Activated naive CD8-positive, alpha-beta T cell treated with anti-CD3 and anti-CD28 coated beads, Interleukin-2, amount 50 U/mL, for 24 hours (primary cell): ENCODE measurements at regions not wholly inside any gene's neighbourhood (a gene's known extent, or its start where the extent isn't known, plus 50 kb on each side); places are given as distances from the start of the nearest gene placed in this dataset.

Experiments used
- ATAC-seq: fragments of 150-1000 bp; cut with Tn5 transposase; one replicate; pipeline ENCODE4 v1.10.0; 2021
- DNase-seq: peaks from one replicate; pipeline ENCODE4 v3.0.0; 2021
- H3K27ac Mint-ChIP-seq: one replicate; pipeline ENCODE4 v1.8.0; 2021; ENCODE audit warnings: mild to moderate bottlenecking, mixed read lengths
- H3K27me3 Mint-ChIP-seq: one replicate; pipeline ENCODE4 v1.8.0; 2021; ENCODE audit warnings: mixed read lengths
- H3K36me3 Mint-ChIP-seq: one replicate; pipeline ENCODE4 v1.8.0; 2021; ENCODE audit warnings: low read depth, mixed read lengths
- H3K4me1 Mint-ChIP-seq: one replicate; pipeline ENCODE4 v1.8.0; 2021; ENCODE audit warnings: mixed read lengths
- H3K4me3 Mint-ChIP-seq: one replicate; pipeline ENCODE4 v1.8.0; 2021; ENCODE audit warnings: mild to moderate bottlenecking, moderate library complexity, mixed read lengths
- H3K9me3 Mint-ChIP-seq: one replicate; pipeline ENCODE4 v1.8.0; 2021; ENCODE audit warnings: mixed read lengths

DNA sequence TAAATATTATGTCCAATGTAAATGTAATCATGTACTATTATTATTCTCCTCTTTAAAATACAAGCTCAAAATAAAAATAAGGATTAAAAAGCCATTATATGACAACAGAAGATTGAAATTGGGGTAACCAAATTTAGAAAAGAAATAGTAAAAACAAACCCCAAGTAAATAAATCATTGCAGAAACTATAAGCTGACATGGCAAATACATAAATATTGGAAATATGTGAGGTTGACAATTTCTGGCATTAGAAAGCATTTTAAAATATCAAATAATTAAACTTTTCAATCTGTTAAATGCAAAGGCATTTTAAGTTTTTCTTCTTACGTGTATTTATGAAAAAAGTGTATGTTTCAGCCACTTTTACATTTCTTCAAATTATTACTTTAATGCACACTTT lies 394.7 kb upstream of the DACH1 start:
- H3K36me3 Mint-ChIP-seq, result no peaks in the 10 kb centered on the region
- H3K4me3 Mint-ChIP-seq, result no peak overlapping the region
- no peaks in the 10 kb centered on the region for H3K27me3 Mint-ChIP-seq
- no peak for ATAC-seq
- DNase-seq, result no peak
- H3K4me1 Mint-ChIP-seq, result no peaks in the 10 kb centered on the region
- peaks cover 10% of the 10 kb centered on the region for H3K9me3 Mint-ChIP-seq
- H3K27ac Mint-ChIP-seq, result no peak overlapping the region

DNA sequence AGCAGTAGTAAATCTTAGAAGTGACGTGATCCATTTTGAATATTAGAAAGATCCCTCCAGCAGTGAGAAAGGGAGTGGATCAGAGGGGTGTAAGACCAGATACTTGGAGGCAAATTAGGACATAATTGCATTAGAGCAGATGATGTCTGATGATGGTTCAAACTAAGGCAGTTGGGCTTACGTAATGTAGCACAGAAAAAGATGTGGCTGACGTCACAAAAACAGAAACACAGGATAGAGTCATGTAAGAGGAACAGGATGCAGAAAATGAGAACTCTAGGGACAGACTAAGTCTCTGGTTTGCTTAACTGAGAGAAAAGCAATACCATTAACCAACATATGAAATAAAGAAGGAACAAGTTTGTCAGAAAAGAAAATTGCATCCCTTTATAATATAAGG lies 392.5 kb upstream of the DACH1 start:
- Mint-ChIP-seq H3K27me3 (no peaks in the 10 kb centered on the region), H3K9me3 (peaks cover 8% of the 10 kb centered on the region), H3K36me3 (no peaks in the 10 kb centered on the region), H3K27ac (no peak overlapping the region), H3K4me1 (no peaks in the 10 kb centered on the region), H3K4me3 (no peak overlapping the region)
- ATAC-seq (no peak), DNase-seq (no peak)

DNA sequence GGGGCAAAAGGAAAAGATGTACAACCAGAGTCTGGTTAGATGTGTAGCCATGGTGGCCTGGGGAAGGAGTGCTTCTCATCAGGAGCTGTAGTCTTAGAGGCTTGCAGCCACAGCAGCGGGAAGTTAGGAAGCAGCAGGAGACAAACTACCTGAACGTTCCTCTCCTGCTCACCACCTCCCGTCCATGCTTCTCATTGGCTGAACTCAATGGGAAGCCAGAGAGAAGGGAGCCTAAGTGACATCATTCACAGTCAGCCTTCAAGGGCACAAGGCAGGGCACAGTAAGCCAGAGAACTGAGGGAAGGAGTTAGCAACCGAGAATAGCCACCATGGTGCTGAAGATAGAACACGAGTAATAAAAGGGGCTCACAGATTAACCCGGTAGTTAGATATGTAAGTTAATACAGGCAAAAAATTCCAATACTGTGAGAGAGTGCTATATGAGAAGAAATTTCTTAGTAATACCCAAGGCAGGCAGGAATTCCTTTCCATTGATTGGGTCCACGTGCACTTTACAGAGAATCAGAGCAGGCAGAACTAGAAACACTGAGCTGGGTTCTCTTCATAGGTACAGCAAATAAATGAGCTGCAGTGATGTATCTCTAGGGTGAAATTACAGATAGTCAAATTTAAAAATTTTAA lies 391.5 kb upstream of the DACH1 start:
- H3K27me3 Mint-ChIP-seq, result no peaks in the 10 kb centered on the region
- no peak overlapping the region for H3K27ac Mint-ChIP-seq
- peaks cover 6% of the 10 kb centered on the region for H3K9me3 Mint-ChIP-seq
- no peak for DNase-seq
- no peak for ATAC-seq
- H3K4me3 Mint-ChIP-seq, result no peak overlapping the region
- no peaks in the 10 kb centered on the region for H3K4me1 Mint-ChIP-seq
- H3K36me3 Mint-ChIP-seq, result no peaks in the 10 kb centered on the region

DNA sequence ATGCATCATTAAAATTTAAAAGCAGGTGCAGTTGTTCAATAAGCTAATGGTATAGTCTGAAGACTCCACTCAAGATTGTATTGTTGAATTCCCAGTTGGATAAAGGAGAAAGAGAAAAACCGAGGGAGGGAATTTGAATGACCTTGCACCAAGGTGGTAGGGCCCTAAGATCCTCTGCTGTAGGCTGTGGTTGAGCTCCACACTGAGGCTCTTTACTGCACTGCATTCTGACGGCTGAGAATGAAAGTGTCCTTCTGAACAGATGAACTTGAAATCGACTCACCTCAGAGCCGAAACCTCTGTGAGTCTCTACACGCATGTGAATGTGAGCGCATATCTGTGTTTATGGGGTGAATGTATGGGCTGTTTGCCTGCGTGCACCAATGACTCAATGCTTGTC lies 388.9 kb upstream of the DACH1 start:
- no peak overlapping the region for H3K4me3 Mint-ChIP-seq
- H3K27ac Mint-ChIP-seq, result no peak overlapping the region
- ATAC-seq, result no peak
- no peaks in the 10 kb centered on the region for H3K36me3 Mint-ChIP-seq
- no peak for DNase-seq
- H3K9me3 Mint-ChIP-seq, result no peaks in the 10 kb centered on the region
- H3K4me1 Mint-ChIP-seq, result no peaks in the 10 kb centered on the region
- no peaks in the 10 kb centered on the region for H3K27me3 Mint-ChIP-seq

DNA sequence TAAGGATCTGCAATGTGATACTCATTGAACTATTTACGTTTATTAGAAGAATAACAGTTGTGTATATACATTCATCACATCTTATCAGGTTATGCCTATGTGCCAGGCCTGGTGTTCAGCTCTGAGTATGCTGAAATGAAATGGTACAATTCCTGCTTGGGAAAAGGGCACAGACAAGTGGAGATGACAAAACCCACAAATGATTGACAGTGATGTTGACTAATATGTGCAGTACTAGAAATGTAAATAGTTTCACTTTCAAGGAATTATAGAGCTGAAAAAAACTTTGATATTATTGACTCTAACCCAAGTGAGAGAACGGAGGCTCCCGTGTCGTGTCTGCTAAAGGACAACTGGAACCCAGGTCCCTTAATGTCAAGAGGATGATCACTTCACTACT lies 386.8 kb upstream of the DACH1 start:
- no peak for ATAC-seq

DNA sequence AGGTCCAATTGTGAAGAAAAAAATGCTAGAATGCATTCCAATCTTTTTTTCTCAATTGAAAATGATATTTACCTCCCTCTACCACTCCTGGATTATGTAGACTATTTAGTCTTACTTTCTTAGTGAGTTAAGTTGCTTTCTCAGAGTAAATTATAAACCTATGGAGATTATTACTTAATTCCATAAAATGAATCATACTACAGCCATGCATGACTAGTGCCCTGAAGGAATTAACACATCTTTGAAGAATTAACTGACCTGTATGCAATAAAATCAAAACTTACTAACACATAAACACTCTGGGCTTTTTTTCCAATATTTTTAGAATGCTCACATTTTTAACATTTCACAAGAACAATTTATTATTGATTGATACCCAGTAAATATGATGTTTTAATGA lies 379.4 kb upstream of the DACH1 start:
- H3K27me3 Mint-ChIP-seq, result no peaks in the 10 kb centered on the region
- H3K9me3 Mint-ChIP-seq, result peaks cover 9% of the 10 kb centered on the region
- no peak overlapping the region for H3K4me3 Mint-ChIP-seq
- ATAC-seq (no peak), DNase-seq (no peak)
- no peaks in the 10 kb centered on the region for H3K4me1 Mint-ChIP-seq
- H3K36me3 Mint-ChIP-seq, result no peaks in the 10 kb centered on the region
- no peak overlapping the region for H3K27ac Mint-ChIP-seq

More for the DNA sequence above, 386.8 kb upstream of the DACH1 start:
- Mint-ChIP-seq H3K36me3 (no peaks in the 10 kb centered on the region), H3K4me1 (no peaks in the 10 kb centered on the region), H3K9me3 (peaks cover 9% of the 10 kb centered on the region), H3K4me3 (no peak overlapping the region), H3K27ac (no peak overlapping the region), H3K27me3 (no peaks in the 10 kb centered on the region)
- DNase-seq, result no peak

DNA sequence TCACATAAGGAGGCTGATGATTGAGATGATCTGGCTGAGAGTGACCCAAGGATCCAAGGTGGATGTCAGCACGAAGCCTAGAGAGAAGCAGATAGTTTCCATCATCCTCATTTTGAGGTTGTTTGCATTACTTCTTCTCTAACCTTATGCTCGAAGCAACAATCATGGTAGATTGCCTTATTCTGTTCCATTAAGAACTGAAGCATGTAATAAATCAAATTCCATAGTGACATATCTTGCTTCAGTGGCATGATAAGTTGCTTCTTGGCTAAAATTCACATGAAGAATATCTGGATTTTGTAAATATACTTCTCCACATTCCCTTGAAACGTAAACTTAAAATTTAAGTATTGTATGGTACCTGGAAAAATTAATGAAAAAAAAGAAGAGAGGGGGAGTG lies 377.8 kb upstream of the DACH1 start:
- Mint-ChIP-seq H3K36me3 (no peaks in the 10 kb centered on the region), H3K27me3 (no peaks in the 10 kb centered on the region), H3K9me3 (peaks cover 5% of the 10 kb centered on the region), H3K4me3 (no peak overlapping the region), H3K4me1 (no peaks in the 10 kb centered on the region), H3K27ac (no peak overlapping the region)
- DNase-seq, result no peak
- ATAC-seq, result no peak

DNA sequence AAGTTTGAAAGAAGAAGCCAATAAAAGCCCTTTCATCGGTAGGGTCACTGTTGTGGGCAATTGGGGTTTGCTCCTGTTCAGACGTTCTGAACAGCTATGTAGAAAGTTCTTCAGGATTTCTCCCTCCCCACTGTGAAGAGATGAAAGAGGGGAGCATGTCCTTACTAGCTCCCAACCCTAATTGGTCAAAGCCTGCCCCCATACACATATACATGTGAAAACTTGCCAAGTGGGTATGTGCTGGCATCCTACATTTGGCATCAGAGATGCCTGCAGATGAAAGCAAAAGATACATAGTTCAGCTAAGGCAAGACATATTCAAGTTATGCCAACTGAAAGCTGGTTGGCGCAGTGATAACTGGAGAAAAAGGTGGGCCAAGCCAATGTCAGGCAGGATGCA lies 363.1 kb upstream of the DACH1 start:
- Mint-ChIP-seq H3K27me3 (no peaks in the 10 kb centered on the region), H3K36me3 (no peaks in the 10 kb centered on the region)

DNA sequence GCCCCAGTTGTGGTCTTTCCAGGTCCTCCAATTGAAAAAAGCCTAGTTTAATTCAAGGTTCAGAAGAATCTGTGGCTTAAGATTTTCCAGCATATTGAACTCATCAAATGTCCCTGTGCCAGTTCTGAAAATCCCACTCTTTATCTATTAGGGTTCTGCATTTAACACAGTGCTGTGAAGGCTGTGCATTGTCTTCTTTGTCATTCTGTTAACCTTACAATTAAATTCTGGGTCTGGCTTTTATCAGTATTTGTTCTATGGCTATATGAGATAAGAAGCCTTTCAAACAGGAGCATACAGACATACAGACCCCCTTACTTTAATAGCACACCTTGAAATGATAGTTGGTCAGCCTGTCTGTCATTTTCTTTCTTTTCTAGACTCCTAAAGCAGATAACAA lies 362.1 kb upstream of the DACH1 start:
- H3K27ac Mint-ChIP-seq, result no peak overlapping the region
- DNase-seq (no peak), ATAC-seq (no peak)
- H3K27me3 Mint-ChIP-seq, result no peaks in the 10 kb centered on the region
- H3K36me3 Mint-ChIP-seq, result no peaks in the 10 kb centered on the region
- peaks cover 4% of the 10 kb centered on the region for H3K9me3 Mint-ChIP-seq
- H3K4me1 Mint-ChIP-seq, result no peaks in the 10 kb centered on the region
- H3K4me3 Mint-ChIP-seq, result no peak overlapping the region

More for the DNA sequence above, 363.1 kb upstream of the DACH1 start:
- Mint-ChIP-seq H3K27ac (no peak overlapping the region), H3K4me1 (no peaks in the 10 kb centered on the region), H3K9me3 (peaks cover 4% of the 10 kb centered on the region), H3K4me3 (no peak overlapping the region)
- DNase-seq (no peak), ATAC-seq (no peak)

DNA sequence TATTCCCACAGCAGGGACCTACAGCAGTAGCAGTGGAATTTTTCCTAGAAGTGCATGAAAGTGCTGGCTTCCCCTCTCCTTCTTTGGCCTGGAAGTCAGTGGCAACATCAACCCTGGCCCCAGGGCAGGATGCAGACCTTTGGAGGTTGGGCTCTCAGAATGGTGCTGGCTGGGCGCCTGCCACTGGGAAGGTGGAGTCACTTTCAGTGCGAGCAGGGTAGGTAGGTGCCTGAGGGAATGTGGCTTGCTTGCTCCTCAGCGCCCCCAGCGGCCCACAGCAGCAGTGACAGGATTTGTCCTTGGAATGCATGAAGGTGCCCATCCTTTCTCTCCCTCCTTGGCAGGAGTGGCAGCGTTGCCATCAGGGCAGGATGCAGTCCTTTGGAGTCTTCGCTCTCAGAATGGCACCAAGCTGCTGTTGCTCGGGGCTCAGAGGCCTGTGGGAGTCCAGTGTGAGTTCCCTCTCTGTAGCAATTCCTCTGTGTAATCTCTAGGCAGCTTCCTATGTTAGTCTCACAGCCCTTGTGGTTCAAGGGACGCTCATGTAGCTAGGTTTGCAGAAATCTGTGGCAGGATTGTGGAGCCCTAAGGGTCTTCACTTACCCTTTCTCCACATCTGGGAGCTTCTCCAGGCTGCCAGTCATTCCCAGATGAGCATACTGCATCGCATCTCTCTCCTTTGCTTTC lies 354.4 kb upstream of the DACH1 start:
- peaks cover 4% of the 10 kb centered on the region for H3K9me3 Mint-ChIP-seq
- peak; percentile 2 for DNase-seq

DNA sequence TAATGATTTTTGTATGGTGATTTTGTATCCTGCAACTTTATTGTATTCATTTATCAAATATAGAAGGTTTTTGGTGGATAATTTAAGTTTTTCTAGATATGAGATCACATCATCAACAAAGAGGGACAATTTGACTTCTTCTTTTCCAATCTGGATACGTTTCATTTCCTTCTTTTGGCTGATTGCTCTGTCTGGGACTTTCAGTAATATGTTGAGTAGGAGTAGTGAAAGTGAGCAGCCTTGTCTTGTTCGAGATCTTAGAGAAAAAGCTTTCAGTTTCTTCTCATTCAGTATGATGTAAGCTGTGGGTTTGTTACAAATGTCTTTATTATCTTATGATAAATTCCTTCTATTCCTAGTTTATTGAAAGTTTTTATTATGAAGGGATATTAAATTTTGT lies 352.0 kb upstream of the DACH1 start:
- Mint-ChIP-seq H3K4me3 (no peak overlapping the region), H3K9me3 (peaks cover 4% of the 10 kb centered on the region)

More for the DNA sequence above, 354.4 kb upstream of the DACH1 start:
- no peaks in the 10 kb centered on the region for H3K4me1 Mint-ChIP-seq
- H3K4me3 Mint-ChIP-seq, result no peak overlapping the region
- H3K27ac Mint-ChIP-seq, result no peak overlapping the region
- H3K27me3 Mint-ChIP-seq, result no peaks in the 10 kb centered on the region
- no peaks in the 10 kb centered on the region for H3K36me3 Mint-ChIP-seq
- no peak for ATAC-seq

DNA sequence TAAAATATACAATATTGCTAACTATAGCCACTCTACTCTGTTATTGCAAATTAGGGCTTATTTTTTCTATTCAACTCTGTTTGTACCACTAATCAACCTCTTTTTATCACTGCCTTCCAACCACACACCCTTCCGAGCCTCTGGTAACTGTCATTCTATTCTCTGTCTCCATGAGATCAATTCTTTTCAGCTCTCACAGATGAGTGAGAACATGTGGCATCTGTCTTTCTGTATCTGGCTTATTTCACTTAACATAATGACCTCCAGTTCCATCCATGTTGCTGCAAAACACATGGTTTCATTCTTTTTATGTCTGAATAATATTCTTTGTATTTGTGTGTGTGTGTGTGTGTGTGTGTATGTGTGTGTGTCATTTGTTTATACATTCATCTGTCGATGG lies 350.1 kb upstream of the DACH1 start:
- no peak overlapping the region for H3K4me3 Mint-ChIP-seq
- ATAC-seq (no peak), DNase-seq (no peak)
- H3K36me3 Mint-ChIP-seq, result no peaks in the 10 kb centered on the region
- no peak overlapping the region for H3K27ac Mint-ChIP-seq
- H3K27me3 Mint-ChIP-seq, result no peaks in the 10 kb centered on the region
- H3K9me3 Mint-ChIP-seq, result no peaks in the 10 kb centered on the region
- H3K4me1 Mint-ChIP-seq, result no peaks in the 10 kb centered on the region

More for the DNA sequence above, 352.0 kb upstream of the DACH1 start:
- no peaks in the 10 kb centered on the region for H3K27me3 Mint-ChIP-seq
- DNase-seq (no peak), ATAC-seq (no peak)
- no peaks in the 10 kb centered on the region for H3K4me1 Mint-ChIP-seq
- H3K27ac Mint-ChIP-seq, result no peak overlapping the region
- H3K36me3 Mint-ChIP-seq, result no peaks in the 10 kb centered on the region

DNA sequence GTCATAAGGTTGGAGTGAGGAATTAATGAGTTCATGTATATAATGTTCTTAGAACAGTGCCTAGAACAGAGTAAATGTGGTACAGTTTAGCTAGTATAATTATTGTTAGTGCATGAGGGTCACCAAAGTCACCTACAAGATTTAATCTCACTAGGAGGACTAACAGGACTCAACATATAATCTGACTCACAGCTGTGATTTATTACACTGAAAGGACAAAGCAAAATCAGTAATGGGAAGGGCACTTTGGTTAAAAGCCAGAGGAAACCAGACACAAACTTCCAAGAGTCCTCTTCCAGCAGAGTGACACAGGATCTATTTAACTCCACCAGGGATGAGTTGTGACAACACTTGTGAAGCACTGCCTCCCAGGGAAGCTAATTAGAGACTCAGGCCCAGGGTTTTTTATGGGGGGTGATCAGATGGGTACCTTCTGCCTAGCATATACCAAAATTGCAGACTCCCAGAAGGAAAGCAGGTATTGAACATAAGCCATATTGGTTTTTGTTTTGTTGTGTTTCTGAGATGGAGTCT lies 341.2 kb upstream of the DACH1 start:
- Mint-ChIP-seq H3K4me1 (no peaks in the 10 kb centered on the region), H3K36me3 (no peaks in the 10 kb centered on the region), H3K27ac (no peak overlapping the region), H3K27me3 (no peaks in the 10 kb centered on the region), H3K9me3 (no peaks in the 10 kb centered on the region), H3K4me3 (no peak overlapping the region)
- DNase-seq (no peak), ATAC-seq (no peak)

DNA sequence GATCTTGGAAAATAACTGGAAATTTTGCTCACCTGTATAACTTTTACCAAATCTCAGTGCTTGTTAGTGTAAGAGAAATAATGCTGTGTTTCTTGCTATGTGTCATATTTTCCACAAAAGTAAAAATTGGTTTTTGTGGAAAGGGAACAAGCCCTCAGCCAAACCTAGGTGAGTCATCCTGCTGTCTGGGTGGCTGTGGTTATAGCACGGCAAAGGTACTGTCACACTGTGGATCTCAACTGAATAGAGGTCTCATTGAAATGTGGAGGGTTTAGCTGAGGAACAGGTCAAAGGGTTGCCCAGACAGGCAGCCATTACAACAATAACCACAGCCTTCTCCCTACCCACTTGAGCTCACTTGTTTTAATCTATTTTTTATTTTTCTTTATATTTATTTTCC lies 338.8 kb upstream of the DACH1 start:
- Mint-ChIP-seq H3K27me3 (no peaks in the 10 kb centered on the region), H3K4me1 (no peaks in the 10 kb centered on the region), H3K27ac (no peak overlapping the region), H3K4me3 (no peak overlapping the region), H3K9me3 (no peaks in the 10 kb centered on the region), H3K36me3 (no peaks in the 10 kb centered on the region)
- peak; percentile 65 for ATAC-seq
- no peak for DNase-seq

DNA sequence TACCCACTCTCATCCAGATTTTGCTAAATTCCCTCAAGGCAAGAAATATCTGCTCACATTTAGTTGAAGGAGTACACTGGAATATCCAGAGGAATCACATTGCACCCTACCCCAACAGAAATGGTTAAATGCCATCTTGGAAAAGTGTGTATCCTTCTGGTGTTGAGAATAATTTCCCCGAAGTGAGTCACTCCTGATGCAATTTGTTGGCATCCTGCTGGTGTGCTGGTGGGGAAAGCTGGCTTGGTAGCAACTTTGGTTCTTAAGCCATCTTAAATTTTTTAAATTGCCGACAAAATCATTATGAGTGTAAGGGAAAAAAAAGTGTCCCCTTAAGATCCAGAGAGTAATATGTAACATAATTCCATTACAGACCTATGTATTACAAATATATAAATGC lies 337.3 kb upstream of the DACH1 start:
- no peak overlapping the region for H3K4me3 Mint-ChIP-seq
- no peak for ATAC-seq
- no peaks in the 10 kb centered on the region for H3K36me3 Mint-ChIP-seq
- no peak overlapping the region for H3K27ac Mint-ChIP-seq
- DNase-seq, result no peak
- H3K27me3 Mint-ChIP-seq, result no peaks in the 10 kb centered on the region
- no peaks in the 10 kb centered on the region for H3K9me3 Mint-ChIP-seq
- no peaks in the 10 kb centered on the region for H3K4me1 Mint-ChIP-seq
